ENCODE measurements at regions not wholly inside any gene's neighbourhood (a gene's known extent, or its start where the extent isn't known, plus 50 kb on each side); places are given as distances from the start of the nearest gene placed in this dataset.

- TF ChIP-seq CTCF (IDR thresholded peaks at IDR 0.05), result no peak
- TF ChIP-seq EP300 (IDR thresholded peaks at IDR 0.05), result no peak
Observed at GRCh38 chr13:105030851-105031250, 1504.6 kb downstream of the EFNB2 start.

Data from gastroesophageal sphincter (tissue), 3 donors.